ENCODE measurements at regions not wholly inside any gene's neighbourhood (a gene's known extent, or its start where the extent isn't known, plus 50 kb on each side); places are given as distances from the start of the nearest gene placed in this dataset.

DNA sequence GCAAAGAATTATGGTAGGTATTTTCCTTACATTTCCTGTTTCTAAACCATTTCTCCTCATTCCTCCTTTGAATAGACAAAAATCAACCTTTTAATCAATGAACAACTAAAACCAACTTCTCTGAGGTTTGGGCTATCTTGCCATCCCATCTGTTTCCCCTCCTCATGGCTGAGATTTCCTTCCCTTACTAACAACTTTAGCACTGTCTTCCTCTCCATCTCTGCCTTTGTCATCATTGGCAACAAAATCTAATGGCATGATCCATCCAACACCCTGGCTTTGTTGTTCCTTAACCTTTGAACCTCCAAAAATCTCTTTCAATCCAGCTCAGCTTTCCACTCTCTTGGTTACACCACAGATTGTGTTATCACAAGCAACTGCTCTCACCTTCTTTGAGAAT, 95.3 kb upstream of the FAM136A start:
- Histone ChIP-seq H3K27ac (no peak overlapping the region), H3K27me3 (replicated peaks) (0 out of 2 replicates have a peak, but pooled peaks cover 3% of the 10 kb centered on the region), H3K9me3 (replicated peaks) (no peaks in the 10 kb centered on the region), H3K36me3 (no peaks in the 10 kb centered on the region), H3K4me1 (replicated peaks) (no peaks in the 10 kb centered on the region), H3K4me3 (no peak overlapping the region)
- no peak for DNase-seq (ENCODE audit: low read depth in 1 of 2, low spot score in 2 of 2)

DNA sequence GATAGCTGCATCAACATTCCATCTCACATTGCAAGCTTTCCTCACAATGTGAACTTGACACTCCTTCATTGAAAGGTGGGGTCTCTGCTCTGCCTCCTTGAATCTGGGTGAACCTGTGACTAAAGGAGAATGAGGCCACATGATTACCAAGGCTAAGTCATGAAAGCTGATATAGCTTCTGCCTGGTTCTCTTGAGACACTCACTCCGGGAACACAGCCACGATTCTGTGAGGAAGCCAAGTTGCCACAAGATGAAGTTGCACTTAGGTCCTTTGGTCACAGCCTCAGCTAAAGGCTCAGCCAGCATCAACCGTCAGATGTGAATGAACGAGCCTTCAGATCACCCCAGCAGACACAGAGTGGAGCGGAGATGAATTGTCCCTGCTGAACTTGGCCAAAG, 94.7 kb upstream of the FAM136A start:
- Histone ChIP-seq H3K27me3 (replicated peaks) (0 out of 2 replicates have a peak, but pooled peaks cover 3% of the 10 kb centered on the region), H3K4me1 (replicated peaks) (no peaks in the 10 kb centered on the region), H3K9me3 (replicated peaks) (no peaks in the 10 kb centered on the region), H3K27ac (no peak overlapping the region), H3K4me3 (no peak overlapping the region), H3K36me3 (no peaks in the 10 kb centered on the region)
- DNase-seq (ENCODE audit: low read depth in 1 of 2, low spot score in 2 of 2), result no peak

DNA sequence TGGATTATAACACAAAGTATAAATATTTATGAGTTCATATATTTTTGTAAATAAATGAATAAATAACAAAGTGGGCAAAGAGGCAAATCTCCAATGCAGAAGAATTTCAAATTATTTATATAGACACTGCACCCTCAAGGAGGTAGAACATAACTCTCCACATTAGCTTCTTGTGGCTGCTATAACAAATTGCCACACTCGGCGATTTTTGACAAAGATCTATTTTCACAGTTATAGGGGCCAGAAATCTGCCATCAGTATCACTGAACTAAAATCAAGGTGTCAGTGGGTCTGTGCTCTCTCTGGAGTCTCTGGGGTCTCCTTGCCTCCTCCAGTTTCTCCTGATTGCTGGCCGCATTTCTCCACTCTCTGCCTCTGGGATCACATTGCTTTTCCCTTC, 92.0 kb upstream of the FAM136A start:
- no peak overlapping the region for H3K4me3 ChIP-seq
- H3K4me1 ChIP-seq (replicated peaks), result no peaks in the 10 kb centered on the region
- H3K9me3 ChIP-seq (replicated peaks), result no peaks in the 10 kb centered on the region
- no peaks in the 10 kb centered on the region for H3K36me3 ChIP-seq
- DNase-seq (ENCODE audit: low read depth in 1 of 2, low spot score in 2 of 2), result no peak
- H3K27me3 ChIP-seq (replicated peaks), result 0 out of 2 replicates have a peak, but pooled peaks cover 3% of the 10 kb centered on the region
- H3K27ac ChIP-seq, result no peak overlapping the region

DNA sequence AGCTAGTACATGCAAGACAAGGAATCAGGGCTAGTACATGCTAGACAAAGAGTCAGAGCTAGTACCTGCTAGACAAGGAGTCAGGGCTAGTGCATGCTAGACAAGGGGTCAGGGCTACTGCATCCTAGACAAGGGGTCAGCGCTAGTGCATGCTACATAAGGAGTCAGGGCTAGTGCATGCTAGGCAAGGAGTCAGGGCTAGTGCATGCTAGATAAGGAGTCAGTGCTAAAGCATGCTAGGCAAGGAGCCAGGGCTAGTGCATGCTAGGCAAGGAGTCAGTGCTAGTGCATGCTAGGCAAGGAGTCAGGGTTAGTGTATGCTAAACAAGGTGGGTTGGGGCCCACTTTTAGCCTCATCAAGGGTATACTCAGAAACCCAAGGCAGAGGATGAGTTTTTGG, 90.1 kb upstream of the FAM136A start:
- H3K4me1 ChIP-seq (replicated peaks), result no peaks in the 10 kb centered on the region
- no peak overlapping the region for H3K27ac ChIP-seq
- H3K4me3 ChIP-seq, result no peak overlapping the region
- H3K27me3 ChIP-seq (replicated peaks), result 0 out of 2 replicates have a peak, but pooled peaks cover under 1% of the 10 kb centered on the region
- no peaks in the 10 kb centered on the region for H3K9me3 ChIP-seq (replicated peaks)
- DNase-seq (ENCODE audit: low read depth in 1 of 2, low spot score in 2 of 2), result no peak
- H3K36me3 ChIP-seq, result no peaks in the 10 kb centered on the region

DNA sequence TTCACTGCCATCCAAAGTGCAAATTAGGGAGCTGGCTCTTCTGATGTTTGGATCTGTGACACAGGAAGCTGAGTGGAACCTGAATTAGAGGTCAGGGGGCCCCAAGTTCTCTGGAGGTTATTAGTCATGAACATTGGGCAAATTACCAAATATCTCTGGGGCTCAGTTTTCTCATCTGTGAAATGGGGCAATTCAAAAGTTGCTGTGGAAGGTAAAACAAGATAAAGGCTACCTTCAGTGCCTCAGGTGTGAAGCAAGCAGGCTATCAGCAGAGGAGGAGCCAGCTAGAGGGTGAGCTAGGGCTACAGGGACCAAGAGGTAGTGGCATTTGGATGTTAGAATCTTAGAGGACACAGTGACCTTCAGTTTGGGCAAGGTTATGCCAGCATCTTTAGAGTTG, 89.4 kb upstream of the FAM136A start:
- no peaks in the 10 kb centered on the region for H3K4me1 ChIP-seq (replicated peaks)
- H3K27ac ChIP-seq, result no peak overlapping the region
- no peaks in the 10 kb centered on the region for H3K9me3 ChIP-seq (replicated peaks)
- no peak for DNase-seq (ENCODE audit: low read depth in 1 of 2, low spot score in 2 of 2)
- H3K36me3 ChIP-seq, result no peaks in the 10 kb centered on the region
- no peaks in the 10 kb centered on the region for H3K27me3 ChIP-seq (replicated peaks)
- H3K4me3 ChIP-seq, result no peak overlapping the region

DNA sequence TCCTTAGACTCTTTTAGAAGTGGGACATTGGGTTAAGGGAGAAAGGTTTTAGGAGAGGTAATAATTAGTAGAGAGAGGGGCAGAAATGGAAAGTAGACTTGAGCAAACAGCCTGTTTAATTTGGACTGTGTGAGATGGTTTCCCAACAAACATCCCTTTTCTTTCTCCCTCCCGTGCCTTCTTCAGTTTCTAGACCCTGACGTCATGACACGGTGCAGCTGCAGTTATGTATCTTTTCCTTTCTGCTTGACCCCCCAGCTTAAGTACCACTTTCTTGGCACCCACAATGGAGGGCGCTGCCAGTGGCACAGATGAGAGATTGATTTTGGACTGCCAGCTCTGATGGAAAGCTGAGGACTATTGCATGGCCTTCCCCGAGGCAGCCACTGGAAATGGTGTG, 86.9 kb upstream of the FAM136A start:
- Histone ChIP-seq H3K36me3 (no peaks in the 10 kb centered on the region), H3K27me3 (replicated peaks) (no peaks in the 10 kb centered on the region), H3K27ac (no peak overlapping the region), H3K4me3 (no peak overlapping the region), H3K9me3 (replicated peaks) (no peaks in the 10 kb centered on the region), H3K4me1 (replicated peaks) (no peaks in the 10 kb centered on the region)
- DNase-seq (ENCODE audit: low read depth in 1 of 2, low spot score in 2 of 2), result no peak

DNA sequence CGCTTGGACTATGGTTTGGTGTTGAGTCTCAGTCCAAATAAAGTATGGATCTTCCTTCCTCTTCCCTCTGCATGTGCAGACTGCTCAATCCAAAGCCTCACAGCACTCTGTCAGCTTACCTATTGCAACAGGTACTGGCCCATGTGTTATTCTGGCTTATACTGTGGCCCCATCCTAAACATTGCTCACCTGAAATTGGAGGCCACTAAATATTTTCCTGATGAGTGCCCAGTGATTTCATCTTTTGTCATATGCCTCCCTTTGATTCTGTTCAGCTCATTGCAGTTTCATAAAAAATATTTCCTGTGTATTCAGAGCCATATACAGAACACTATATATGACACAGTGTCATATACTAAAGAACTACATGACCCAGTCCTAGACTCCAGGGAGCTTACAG, 86.3 kb upstream of the FAM136A start:
- Histone ChIP-seq H3K4me1 (replicated peaks) (no peaks in the 10 kb centered on the region), H3K27me3 (replicated peaks) (no peaks in the 10 kb centered on the region), H3K27ac (no peak overlapping the region), H3K9me3 (replicated peaks) (no peaks in the 10 kb centered on the region), H3K4me3 (no peak overlapping the region), H3K36me3 (no peaks in the 10 kb centered on the region)
- no peak for DNase-seq (ENCODE audit: low read depth in 1 of 2, low spot score in 2 of 2)

DNA sequence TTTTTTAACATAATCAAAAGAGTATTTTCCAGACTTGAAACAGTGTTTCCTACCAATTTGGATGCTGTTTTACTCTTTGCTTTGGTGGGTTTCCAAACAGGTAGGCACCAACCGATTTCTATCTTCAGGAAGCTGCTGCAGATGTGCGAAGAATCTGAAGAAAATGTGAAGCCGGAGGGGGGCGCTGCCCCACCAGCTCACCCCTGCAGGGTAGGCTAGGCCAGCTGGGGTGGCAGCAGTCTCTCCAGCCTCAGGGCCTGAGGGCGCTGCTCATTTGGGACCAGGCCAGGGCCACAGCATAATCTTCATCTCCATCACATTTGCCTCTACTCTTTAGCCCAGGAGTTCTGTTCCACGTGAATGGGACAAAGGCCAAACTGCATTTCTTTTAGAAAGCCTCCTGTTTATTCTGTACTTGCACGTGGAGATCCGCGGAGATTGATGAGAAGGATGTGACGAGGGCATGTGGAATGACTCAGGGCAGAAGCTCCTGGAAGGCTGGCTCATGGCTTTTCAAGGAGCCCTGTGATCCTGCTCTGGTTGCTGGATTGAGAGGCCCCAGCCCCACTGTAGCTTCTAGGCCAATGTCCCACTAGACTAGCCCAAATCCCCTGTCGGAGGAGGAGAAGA, 84.2 kb upstream of the FAM136A start:
- H3K27ac ChIP-seq, result no peak overlapping the region
- H3K4me1 ChIP-seq (replicated peaks), result no peaks in the 10 kb centered on the region
- peak in 1 of 2 experiments; percentile 16 for DNase-seq (ENCODE audit: low read depth in 1 of 2, low spot score in 2 of 2)
- H3K4me3 ChIP-seq, result no peak overlapping the region
- H3K36me3 ChIP-seq, result no peaks in the 10 kb centered on the region
- no peaks in the 10 kb centered on the region for H3K27me3 ChIP-seq (replicated peaks)
- H3K9me3 ChIP-seq (replicated peaks), result no peaks in the 10 kb centered on the region

DNA sequence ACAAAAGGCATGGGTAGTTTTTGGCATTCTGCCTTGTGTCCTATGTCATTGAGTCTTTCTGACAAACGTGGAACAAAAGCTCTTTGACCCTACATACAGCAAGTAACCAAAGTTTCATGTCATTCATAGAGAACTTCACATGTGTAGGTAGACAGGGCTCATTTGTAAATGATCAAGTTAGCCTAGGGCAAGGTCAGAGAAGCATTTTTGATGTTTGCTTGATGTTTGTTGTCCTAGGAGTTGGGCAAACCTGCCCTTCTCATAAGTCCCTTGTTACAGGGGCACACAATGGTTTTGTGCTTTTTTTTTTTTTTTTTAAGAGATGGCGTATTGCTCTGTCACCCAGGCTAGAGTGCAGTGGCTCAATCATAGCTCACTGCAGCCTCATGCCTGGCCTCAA, 83.3 kb upstream of the FAM136A start:
- Histone ChIP-seq H3K4me1 (replicated peaks) (no peaks in the 10 kb centered on the region), H3K36me3 (no peaks in the 10 kb centered on the region)
- DNase-seq (ENCODE audit: low read depth in 1 of 2, low spot score in 2 of 2), result no peak

DNA sequence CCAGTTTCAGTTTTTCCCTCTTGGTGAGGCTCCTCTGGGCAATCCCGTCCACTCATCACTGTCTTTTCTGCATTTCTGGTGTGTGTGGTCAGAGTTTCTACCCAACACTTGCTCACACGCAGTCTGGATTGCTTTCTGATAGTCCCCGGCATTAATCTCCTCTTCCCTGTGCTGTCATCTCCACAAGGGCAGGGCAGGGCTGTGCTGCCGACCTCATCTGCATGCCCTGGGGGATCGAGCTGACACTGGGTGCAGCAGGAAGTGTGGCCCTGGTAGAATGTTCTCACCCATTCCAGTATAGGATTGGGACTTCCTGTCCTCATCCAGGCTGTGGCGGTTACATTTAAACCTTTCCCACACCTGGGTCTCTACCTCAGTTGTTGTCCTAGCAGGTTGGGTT, 80.0 kb upstream of the FAM136A start:
- Histone ChIP-seq H3K36me3 (no peaks in the 10 kb centered on the region), H3K27me3 (replicated peaks) (no peaks in the 10 kb centered on the region), H3K9me3 (replicated peaks) (no peaks in the 10 kb centered on the region), H3K4me3 (no peak overlapping the region), H3K27ac (no peak overlapping the region), H3K4me1 (replicated peaks) (no peaks in the 10 kb centered on the region)
- no peak for DNase-seq (ENCODE audit: low read depth in 1 of 2, low spot score in 2 of 2)

More for the DNA sequence above, 83.3 kb upstream of the FAM136A start:
- Histone ChIP-seq H3K9me3 (replicated peaks) (no peaks in the 10 kb centered on the region), H3K27ac (no peak overlapping the region), H3K4me3 (no peak overlapping the region), H3K27me3 (replicated peaks) (no peaks in the 10 kb centered on the region)

DNA sequence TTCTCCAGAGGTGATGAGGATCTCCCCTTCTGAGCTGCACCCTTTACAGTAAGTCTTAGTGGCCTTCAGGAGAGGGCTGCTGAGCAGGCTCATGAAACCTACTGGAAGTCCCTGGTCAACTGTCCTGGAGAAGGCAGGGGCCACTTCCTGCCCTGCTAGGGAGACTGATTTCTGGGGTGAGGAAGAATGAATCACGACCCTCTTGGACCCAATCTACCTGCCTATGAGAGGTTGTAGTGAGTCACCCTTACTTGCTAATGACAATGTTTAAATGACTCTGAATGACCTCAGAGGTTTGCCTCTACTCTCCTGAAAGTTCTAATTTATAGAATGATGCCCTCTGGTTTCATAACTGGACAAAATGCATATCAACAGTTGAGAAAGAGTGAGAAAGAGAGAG, 79.4 kb upstream of the FAM136A start:
- H3K4me1 ChIP-seq (replicated peaks), result no peaks in the 10 kb centered on the region

DNA sequence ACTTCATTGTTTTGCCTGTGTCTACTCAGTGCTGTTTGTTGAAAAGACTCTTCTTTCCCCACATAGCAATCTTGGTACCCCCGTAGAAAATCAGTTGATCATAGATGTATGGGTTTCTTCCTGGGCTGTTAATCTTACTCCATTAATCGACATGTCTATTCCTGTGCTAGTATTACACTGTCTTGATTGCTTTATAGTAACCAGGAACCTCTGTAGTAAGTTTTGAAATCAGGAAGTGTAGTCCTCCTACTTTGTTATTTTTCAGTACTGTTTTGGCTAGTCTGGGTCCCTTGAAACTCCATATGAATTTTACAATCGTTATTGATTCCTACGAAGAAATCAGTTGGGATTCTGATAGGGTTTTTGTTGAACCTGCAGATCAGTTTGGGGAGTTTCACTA, 78.8 kb upstream of the FAM136A start:
- no peaks in the 10 kb centered on the region for H3K36me3 ChIP-seq
- H3K4me1 ChIP-seq (replicated peaks), result no peaks in the 10 kb centered on the region
- no peak overlapping the region for H3K4me3 ChIP-seq
- no peak for DNase-seq (ENCODE audit: low read depth in 1 of 2, low spot score in 2 of 2)
- H3K27me3 ChIP-seq (replicated peaks), result no peaks in the 10 kb centered on the region
- H3K9me3 ChIP-seq (replicated peaks), result no peaks in the 10 kb centered on the region
- H3K27ac ChIP-seq, result no peak overlapping the region

More for the DNA sequence above, 79.4 kb upstream of the FAM136A start:
- Histone ChIP-seq H3K4me3 (no peak overlapping the region), H3K9me3 (replicated peaks) (no peaks in the 10 kb centered on the region), H3K27me3 (replicated peaks) (no peaks in the 10 kb centered on the region), H3K27ac (no peak overlapping the region), H3K36me3 (no peaks in the 10 kb centered on the region)
- no peak for DNase-seq (ENCODE audit: low read depth in 1 of 2, low spot score in 2 of 2)

DNA sequence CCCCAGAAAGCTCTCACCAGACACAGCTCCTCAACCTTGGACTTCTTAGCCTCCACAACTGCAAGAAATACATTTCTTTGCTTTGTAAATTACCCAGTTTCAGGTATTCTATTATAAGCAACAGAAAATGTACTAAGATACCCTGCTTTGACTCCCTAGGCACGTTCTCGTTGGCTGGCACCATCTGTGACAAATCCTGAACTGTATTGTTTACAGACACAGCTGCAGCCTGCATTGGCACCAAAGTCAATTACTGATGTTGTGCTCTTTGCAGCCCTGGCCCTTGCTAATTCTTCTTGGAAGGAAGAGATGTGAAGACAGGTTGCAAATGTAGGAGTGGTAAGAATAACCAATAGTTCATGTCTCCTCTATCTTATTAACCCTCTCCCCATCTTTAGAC, 72.7 kb upstream of the FAM136A start:
- H3K4me3 ChIP-seq, result no peak overlapping the region
- 0 out of 2 replicates have a peak, but pooled peaks cover 5% of the 10 kb centered on the region for H3K27me3 ChIP-seq (replicated peaks)
- no peak for DNase-seq (ENCODE audit: low read depth in 1 of 2, low spot score in 2 of 2)
- H3K27ac ChIP-seq, result no peak overlapping the region
- peaks cover 6% of the 10 kb centered on the region; the same call in 1 of the 2 replicates for H3K4me1 ChIP-seq (replicated peaks)
- no peaks in the 10 kb centered on the region for H3K9me3 ChIP-seq (replicated peaks)
- H3K36me3 ChIP-seq, result no peaks in the 10 kb centered on the region

DNA sequence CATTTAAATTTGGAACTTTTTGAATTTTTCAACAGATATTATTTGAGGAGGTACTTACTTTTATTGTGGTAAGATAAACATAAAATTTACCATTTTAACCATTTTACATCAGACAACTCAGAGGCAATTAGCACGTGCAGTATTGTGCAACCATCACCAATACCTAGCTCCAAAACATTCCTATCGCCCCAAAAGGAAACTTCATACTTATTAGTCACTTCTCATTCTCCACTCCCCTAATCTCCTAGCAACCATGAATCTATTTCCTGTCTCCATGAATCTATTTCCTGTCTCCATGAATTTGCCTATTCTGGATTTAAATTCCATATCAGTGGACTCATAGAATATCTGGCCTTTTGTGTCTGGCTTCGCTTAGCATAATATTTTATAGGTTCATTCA, 69.9 kb upstream of the FAM136A start:
- no peak for DNase-seq (ENCODE audit: low read depth in 1 of 2, low spot score in 2 of 2)
- Histone ChIP-seq H3K4me3 (no peak overlapping the region), H3K27ac (peak overlapping the region; percentile 26; the same call in 1 of the 2 replicates)

DNA sequence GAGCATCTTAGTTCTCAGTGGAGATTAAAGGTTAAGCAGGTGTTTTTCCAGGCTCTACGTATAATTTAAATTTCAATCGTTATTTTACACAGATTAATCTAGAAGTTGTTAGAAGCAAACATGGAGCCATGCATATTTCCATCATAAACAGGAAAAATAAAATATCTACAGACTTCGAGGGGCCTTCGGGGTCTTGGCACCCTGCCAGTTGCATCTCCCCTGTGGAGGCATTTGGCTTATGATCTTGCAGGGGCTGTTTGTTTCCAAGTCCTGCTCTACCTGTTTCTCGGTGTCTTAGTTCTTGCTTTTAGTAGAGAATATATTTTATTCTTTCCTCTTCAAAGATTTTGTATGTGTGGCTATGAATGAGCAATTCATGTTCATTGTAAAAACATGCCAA, 67.2 kb upstream of the FAM136A start:
- Histone ChIP-seq H3K27me3 (replicated peaks) (0 out of 2 replicates have a peak, but pooled peaks cover 5% of the 10 kb centered on the region), H3K36me3 (no peaks in the 10 kb centered on the region), H3K4me1 (replicated peaks) (peaks cover 6% of the 10 kb centered on the region; the same call in 1 of the 2 replicates), H3K9me3 (replicated peaks) (no peaks in the 10 kb centered on the region), H3K4me3 (no peak overlapping the region), H3K27ac (no peak overlapping the region)
- no peak for DNase-seq (ENCODE audit: low read depth in 1 of 2, low spot score in 2 of 2)

More for the DNA sequence above, 69.9 kb upstream of the FAM136A start:
- Histone ChIP-seq H3K27me3 (replicated peaks) (0 out of 2 replicates have a peak, but pooled peaks cover 5% of the 10 kb centered on the region), H3K4me1 (replicated peaks) (peaks cover 6% of the 10 kb centered on the region; the same call in 1 of the 2 replicates), H3K36me3 (no peaks in the 10 kb centered on the region), H3K9me3 (replicated peaks) (no peaks in the 10 kb centered on the region)

Data from SJSA1 (cell line).